Cardiac fibroblast (primary cell): ENCODE measurements at regions not wholly inside any gene's neighbourhood (a gene's known extent, or its start where the extent isn't known, plus 50 kb on each side); places are given as distances from the start of the nearest gene placed in this dataset.
A peak's percentile ranks its signal among the peaks of the same experiment; 100 is the strongest.
"Not testable (repeated sequence)": the region's sequence is repeated elsewhere in the genome, so short reads cannot be mapped to it uniquely, and the experiment has no call there.

ENCODE experiments used
- DNase-seq, 2 donors: peaks; one replicate each; pipeline versions ENCODE4 v3.0.0 to v3.0.0-alpha.2; 2010; ENCODE audit warnings: low read depth in 2 of 2
- H3K4me3 ChIP-seq, 2 donors: replicated peaks in 1 of 2; 1 replicate in 1 of 2; 2 replicates in 1 of 2; pipeline ENCODE4 v1.5.1; 2011; ENCODE audit warnings: low read depth in 2 of 2, low read length in 2 of 2, mild to moderate bottlenecking in 2 of 2, moderate library complexity in 1 of 2
- CTCF ChIP-seq: IDR thresholded peaks from one replicate; pipeline ENCODE4 v1.5.1; 2011; ENCODE audit warnings: low read depth, mild to moderate bottlenecking, low read length, inconsistent platforms

GRCh38 chr11:80282643-80283042 is 841.8 kb upstream of the TENM4 start:
- no peak for TF ChIP-seq CTCF
- DNase-seq: no peak
- H3K4me3 ChIP-seq: no peak overlapping the region

GRCh38 chr11:80281194-80281593 is 840.4 kb upstream of the TENM4 start:
- no peak overlapping the region for H3K4me3 ChIP-seq
- TF ChIP-seq CTCF: no peak
- no peak for DNase-seq

GRCh38 chr11:80280737-80281136 is 839.9 kb upstream of the TENM4 start:
- no peak overlapping the region for H3K4me3 ChIP-seq
- DNase-seq: no peak
- TF ChIP-seq CTCF: no peak

- no peak for TF ChIP-seq CTCF
Observed at GRCh38 chr11:80261776-80262175, 820.9 kb upstream of the TENM4 start.

GRCh38 chr11:80257319-80258015 is 816.6 kb upstream of the TENM4 start:
- DNase-seq, H3K4me3 ChIP-seq: not testable (repeated sequence)

More at GRCh38 chr11:80261776-80262175, 820.9 kb upstream of the TENM4 start:
- no peak for DNase-seq
- no peak overlapping the region for H3K4me3 ChIP-seq

- no peak for DNase-seq
- no peak for TF ChIP-seq CTCF
- no peak overlapping the region for H3K4me3 ChIP-seq
Observed at GRCh38 chr11:80255021-80255420, 814.2 kb upstream of the TENM4 start.

- H3K4me3 ChIP-seq: no peak overlapping the region
- peak; percentile 18 to 28 for DNase-seq
- TF ChIP-seq CTCF: no peak
Observed at GRCh38 chr11:80241766-80242165, 800.9 kb upstream of the TENM4 start.
